H1 (cell line): ENCODE measurements at regions not wholly inside any gene's neighbourhood (a gene's known extent, or its start where the extent isn't known, plus 50 kb on each side); places are given as distances from the start of the nearest gene placed in this dataset.

ENCODE experiments used
- CTCF ChIA-PET: fragments of 300-600 bp; sonication (Branson Sonifier 250); formaldehyde crosslinking; loops from one replicate; lab custom pipeline; 2021; ENCODE audit not compliant: partially characterized antibody; lab: Charles Lee
- POLR2A ChIA-PET: fragments of 300-600 bp; sonication (Branson Sonifier 250); formaldehyde crosslinking; loops from one replicate; lab custom pipeline; 2021; ENCODE audit warnings: inconsistent platforms; ENCODE audit not compliant: partially characterized antibody; lab: Charles Lee
- DNase-seq, 2 experiments: peaks; one replicate each; pipeline versions ENCODE4 v3.0.0 to v3.0.0-alpha.2; 2010 to 2022; ENCODE audit warnings: low spot score in 2 of 2, low read depth in 1 of 2, mixed read lengths in 1 of 2
- FAIRE-seq: peaks from 2 replicates; lab custom pipeline; 2011; peaks lifted over from hg19 to GRCh38; lab: Jason Lieb, UNC
- H2AFZ ChIP-seq: 2 replicates; pipeline ENCODE4 v1.8.1; 2012; ENCODE audit warnings: low read length, inconsistent platforms
- H2AK5ac ChIP-seq: 2 replicates; pipeline ENCODE4 v1.6.1; 2013; ENCODE audit warnings: low read depth, low read length
- H2BK120ac ChIP-seq: replicated peaks from 2 replicates; pipeline ENCODE3; 2013; ENCODE audit warnings: low read depth, low read length, inconsistent platforms
- H2BK12ac ChIP-seq: 2 replicates; pipeline ENCODE4 v1.6.1; 2013; ENCODE audit warnings: low read depth, low read length
- H2BK15ac ChIP-seq: 2 replicates; pipeline ENCODE4 v1.6.1; 2013; ENCODE audit warnings: low read length
- H2BK20ac ChIP-seq: 2 replicates; pipeline ENCODE4 v1.6.1; 2013; ENCODE audit warnings: low read length
- H2BK5ac ChIP-seq: 2 replicates; pipeline ENCODE4 v1.6.1; 2013; ENCODE audit warnings: low read depth, low read length
- H3K14ac ChIP-seq: 2 replicates; pipeline ENCODE4 v1.6.1; 2013; ENCODE audit warnings: inconsistent platforms; ENCODE audit not compliant: insufficient read length
- H3K18ac ChIP-seq: 2 replicates; pipeline ENCODE4 v1.6.1; 2013; ENCODE audit warnings: low read length; ENCODE audit errors: extremely low read depth
- H3K23ac ChIP-seq: 2 replicates; pipeline ENCODE4 v1.6.1; 2013; ENCODE audit warnings: inconsistent platforms; ENCODE audit not compliant: insufficient read length
- H3K23me2 ChIP-seq: 2 replicates; pipeline ENCODE4 v1.6.1; 2013; ENCODE audit warnings: low read depth, low read length
- H3K27ac ChIP-seq: 2 replicates; pipeline ENCODE4 v1.6.1; 2011; ENCODE audit warnings: low read depth, low read length, inconsistent platforms
- H3K27me3 ChIP-seq, 4 experiments: replicated peaks in 1 of 4; 1 replicate in 1 of 4; 2 replicates in 3 of 4; pipeline versions ENCODE4 v1.6.1 to v1.8.1; 2011 to 2013; ENCODE audit warnings: low read length in 3 of 4, mild to moderate bottlenecking in 3 of 4, inconsistent platforms in 2 of 4, mixed read lengths in 2 of 4, moderate library complexity in 1 of 4; ENCODE audit not compliant: control insufficient read depth in 3 of 4, insufficient read depth in 3 of 4; ENCODE audit errors: extremely low read depth in 1 of 4
- H3K36me3 ChIP-seq, 4 experiments: 2 replicates each; pipeline versions ENCODE4 v1.6.1 to v1.8.1; 2011 to 2013; ENCODE audit warnings: mild to moderate bottlenecking in 4 of 4, low read length in 3 of 4, moderate library complexity in 2 of 4, control low read depth in 1 of 4, inconsistent platforms in 1 of 4; ENCODE audit not compliant: insufficient read depth in 4 of 4, control insufficient read depth in 2 of 4
- H3K4ac ChIP-seq: replicated peaks from 2 replicates; pipeline ENCODE3; 2013; ENCODE audit warnings: low read length, low read depth, mixed read lengths, inconsistent platforms; ENCODE audit not compliant: insufficient read length
- H3K4me1 ChIP-seq, 4 experiments: replicated peaks in 1 of 4; 1 replicate in 1 of 4; 2 replicates in 3 of 4; pipeline versions ENCODE4 v1.6.1 to v1.8.1; 2011 to 2013; ENCODE audit warnings: low read length in 3 of 4, inconsistent platforms in 2 of 4, mixed read lengths in 1 of 4; ENCODE audit not compliant: insufficient read depth in 4 of 4, control insufficient read depth in 3 of 4
- H3K4me2 ChIP-seq, 2 experiments: 2 replicates each; pipeline versions ENCODE4 v1.6.1 to v1.8.1; 2011 to 2013; ENCODE audit warnings: low read depth in 2 of 2, low read length in 2 of 2, control low read depth in 1 of 2, inconsistent platforms in 1 of 2, mild to moderate bottlenecking in 1 of 2; ENCODE audit not compliant: insufficient read depth in 1 of 2
- H3K4me3 ChIP-seq, 4 experiments: fragments of 200-600, 300-600 bp in 1 of 4; sonication (generic), shearing (Covaris generic), sonication (Bioruptor Twin) in 1 of 4; 2 replicates each; pipeline versions ENCODE4 v1.5.1 to v1.8.1; 2011 to 2016; ENCODE audit warnings: low read length in 4 of 4, low read depth in 3 of 4, control low read depth in 2 of 4, inconsistent platforms in 2 of 4, mild to moderate bottlenecking in 2 of 4, mixed read lengths in 1 of 4, moderate library complexity in 1 of 4; ENCODE audit not compliant: insufficient read depth in 2 of 4; ENCODE audit errors: extremely low read depth in 1 of 4
- H3K56ac ChIP-seq: replicated peaks from 2 replicates; pipeline ENCODE3; 2013; ENCODE audit warnings: low read depth, mild to moderate bottlenecking, mixed read lengths, low read length, inconsistent platforms; ENCODE audit not compliant: insufficient read length
- H3K79me1 ChIP-seq: 2 replicates; pipeline ENCODE4 v1.6.1; 2013; ENCODE audit warnings: low read depth, low read length, control low read depth
- H3K79me2 ChIP-seq, 2 experiments: 2 replicates each; pipeline versions ENCODE4 v1.6.1 to v1.8.1; 2012 to 2013; ENCODE audit warnings: low read length in 2 of 2, mild to moderate bottlenecking in 2 of 2, inconsistent platforms in 1 of 2; ENCODE audit not compliant: insufficient read depth in 2 of 2, control insufficient read depth in 1 of 2
- H3K9ac ChIP-seq, 4 experiments: replicated peaks in 1 of 4; 1 replicate in 1 of 4; 2 replicates in 3 of 4; pipeline versions ENCODE4 v1.6.1 to v1.8.1; 2011 to 2013; ENCODE audit warnings: low read depth in 3 of 4, low read length in 3 of 4, control low read depth in 2 of 4, mild to moderate bottlenecking in 2 of 4, moderate library complexity in 2 of 4, inconsistent platforms in 1 of 4; ENCODE audit errors: extremely low read depth in 1 of 4
- H3K9me3 ChIP-seq, 2 experiments: 2 replicates each; pipeline versions ENCODE4 v1.6.1 to v1.8.1; 2012 to 2013; ENCODE audit warnings: mild to moderate bottlenecking in 2 of 2, moderate library complexity in 2 of 2, control low read depth in 1 of 2, inconsistent platforms in 1 of 2, low read depth in 1 of 2, low read length in 1 of 2, mixed read lengths in 1 of 2; ENCODE audit not compliant: insufficient read depth in 2 of 2
- H4K20me1 ChIP-seq, 2 experiments: replicated peaks in 1 of 2; 2 replicates each; pipeline versions ENCODE3 to v1.8.1; 2011 to 2013; ENCODE audit warnings: inconsistent platforms in 2 of 2, low read length in 2 of 2, mild to moderate bottlenecking in 1 of 2; ENCODE audit not compliant: insufficient read depth in 2 of 2, control insufficient read depth in 1 of 2
- H4K5ac ChIP-seq: 2 replicates; pipeline ENCODE4 v1.6.1; 2013; ENCODE audit warnings: low read length, low read depth, mixed read lengths, inconsistent platforms; ENCODE audit not compliant: insufficient read length
- H4K8ac ChIP-seq: 2 replicates; pipeline ENCODE4 v1.8.0; 2013; ENCODE audit warnings: mild to moderate bottlenecking, moderate library complexity, low read length, inconsistent platforms; ENCODE audit not compliant: insufficient read depth; ENCODE audit errors: extremely low read depth
- H4K91ac ChIP-seq: replicated peaks from 2 replicates; pipeline ENCODE3; 2013; ENCODE audit warnings: low read length, mixed read lengths, inconsistent platforms; ENCODE audit not compliant: insufficient read length
- CHD1 ChIP-seq: IDR thresholded peaks from 2 replicates; pipeline ENCODE4 v1.6.1; 2012; ENCODE audit warnings: low read depth, low read length, improper control_type of control experiment
- HDAC2 ChIP-seq, 2 experiments: fragments of 300-600 bp in 1 of 2; sonication (generic) in 1 of 2; IDR thresholded peaks; 2 replicates each; pipeline ENCODE4 v1.6.1; 2011 to 2012; ENCODE audit warnings: low read depth in 2 of 2, low read length in 2 of 2, mild to moderate bottlenecking in 2 of 2, moderate library complexity in 2 of 2, borderline replicate concordance in 1 of 2, inconsistent platforms in 1 of 2
- JUND ChIP-seq: IDR thresholded peaks from 2 replicates; pipeline ENCODE4 v1.6.1; 2011; ENCODE audit warnings: mild to moderate bottlenecking, improper control_type of control experiment, low read length
- PHF8 ChIP-seq: fragments of 200-600 bp; sonication (generic); conservative IDR thresholded peaks from 2 replicates; pipeline ENCODE4 v1.7.1; 2012; ENCODE audit warnings: low read depth, mild to moderate bottlenecking, inconsistent platforms, low read length, moderate library complexity
- RXRA ChIP-seq: IDR thresholded peaks from 2 replicates; pipeline ENCODE4 v1.6.1; 2011; ENCODE audit warnings: low read depth, mild to moderate bottlenecking, low read length, moderate library complexity; ENCODE audit not compliant: insufficient read depth
- TAF7 ChIP-seq: optimal IDR thresholded peaks from 2 replicates; pipeline ENCODE3; 2011; ENCODE audit warnings: low read depth, mild to moderate bottlenecking, inconsistent platforms, low read length, moderate library complexity, borderline replicate concordance
- USF2 ChIP-seq: IDR thresholded peaks from 2 replicates; pipeline ENCODE4 v1.6.1; 2011; ENCODE audit warnings: low read length, improper control_type of control experiment
- WGBS, 2 experiments: shearing (Covaris generic) in 1 of 2; methylation state at CpG; one replicate each; pipeline versions ENCODE4 v1.1.6 to v1.1.7; 2013 to 2015; ENCODE audit warnings: low lambda C conversion rate in 2 of 2, mixed read lengths in 2 of 2, inconsistent platforms in 1 of 2, low coverage in 1 of 2, missing lambda C conversion rate in 1 of 2; ENCODE audit not compliant: insufficient replicate concordance in 2 of 2, insufficient coverage in 1 of 2, insufficient read length in 1 of 2; ENCODE audit errors: extremely low coverage in 1 of 2, missing lambda C conversion rate in 1 of 2; 5-methylcytosine and 5-hydroxymethylcytosine counted together
- TF ChIP-seq, protein P1 (sequence below): IDR thresholded peaks from 2 replicates; pipeline ENCODE4 v1.6.1; 2011; ENCODE audit warnings: low read depth, mild to moderate bottlenecking, low read length; ENCODE audit not compliant: insufficient read depth
- TF ChIP-seq, protein P2 (sequence below): IDR thresholded peaks from 2 replicates; pipeline ENCODE4 v1.6.1; 2012; ENCODE audit warnings: low read length, inconsistent platforms

- peaks cover 4 to 6% (median 4%) of the 10 kb centered on the region in 4 experiments for H3K4me1 ChIP-seq
- no peak overlapping the region for H2BK120ac ChIP-seq
- H2AK5ac ChIP-seq: no peak overlapping the region
- H2BK5ac ChIP-seq: no peak overlapping the region
- no peaks in the 10 kb centered on the region for H3K27me3 ChIP-seq
- DNase-seq (peak in 1 of 2 experiments; percentile 17), FAIRE-seq (no peak)
- 96% methylated on average over 14 of the region's 37 CpGs; no CpG with 5 or more reads in 1 of the 2 experiments for WGBS, 2 experiments
- no peak overlapping the region for H2BK20ac ChIP-seq
- ChIA-PET CTCF (interaction anchor here (0.6 to 1.0 kb wide), 3 partner anchors 24 to 96 kb away, joined by 3 to 5 read pairs (median 3); no protein-coding TSS in a partner anchor), POLR2A (no interaction called here)
- H4K5ac ChIP-seq: no peak overlapping the region
- no peaks in the 10 kb centered on the region for H4K20me1 ChIP-seq
- no peak overlapping the region for H3K23ac ChIP-seq
- H3K79me1 ChIP-seq: no peaks in the 10 kb centered on the region
- peaks cover 9 to 10% of the 10 kb centered on the region in 2 experiments; a peak in 2 of 4 replicates for H3K9me3 ChIP-seq
- no peak overlapping the region for H2BK15ac ChIP-seq
- 0 out of 8 replicates have a peak, but pooled peaks cover 0 to 3% (median 0%) of the 10 kb centered on the region in 4 experiments for H3K36me3 ChIP-seq
- H3K23me2 ChIP-seq: 0 out of 2 replicates have a peak, but pooled peaks cover 2% of the 10 kb centered on the region
- no peak overlapping the region for H3K4me2 ChIP-seq
- H2BK12ac ChIP-seq: no peak overlapping the region
- H3K56ac ChIP-seq: no peak overlapping the region
- H3K79me2 ChIP-seq: no peaks in the 10 kb centered on the region
- no peak overlapping the region for H3K27ac ChIP-seq
- no peak overlapping the region for H4K8ac ChIP-seq
- no peak overlapping the region for H4K91ac ChIP-seq
- no peak overlapping the region for H3K14ac ChIP-seq
- H2AFZ ChIP-seq: no peak overlapping the region
- H3K9ac ChIP-seq: no peak overlapping the region
- H3K4ac ChIP-seq: no peak overlapping the region
- H3K4me3 ChIP-seq: no peak overlapping the region
- H3K18ac ChIP-seq: no peak overlapping the region
- TF ChIP-seq, protein P1, sequence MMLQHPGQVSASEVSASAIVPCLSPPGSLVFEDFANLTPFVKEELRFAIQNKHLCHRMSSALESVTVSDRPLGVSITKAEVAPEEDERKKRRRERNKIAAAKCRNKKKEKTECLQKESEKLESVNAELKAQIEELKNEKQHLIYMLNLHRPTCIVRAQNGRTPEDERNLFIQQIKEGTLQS: no peak
- no peak for TF ChIP-seq PHF8
- TF ChIP-seq, protein P2, sequence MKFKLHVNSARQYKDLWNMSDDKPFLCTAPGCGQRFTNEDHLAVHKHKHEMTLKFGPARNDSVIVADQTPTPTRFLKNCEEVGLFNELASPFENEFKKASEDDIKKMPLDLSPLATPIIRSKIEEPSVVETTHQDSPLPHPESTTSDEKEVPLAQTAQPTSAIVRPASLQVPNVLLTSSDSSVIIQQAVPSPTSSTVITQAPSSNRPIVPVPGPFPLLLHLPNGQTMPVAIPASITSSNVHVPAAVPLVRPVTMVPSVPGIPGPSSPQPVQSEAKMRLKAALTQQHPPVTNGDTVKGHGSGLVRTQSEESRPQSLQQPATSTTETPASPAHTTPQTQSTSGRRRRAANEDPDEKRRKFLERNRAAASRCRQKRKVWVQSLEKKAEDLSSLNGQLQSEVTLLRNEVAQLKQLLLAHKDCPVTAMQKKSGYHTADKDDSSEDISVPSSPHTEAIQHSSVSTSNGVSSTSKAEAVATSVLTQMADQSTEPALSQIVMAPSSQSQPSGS: no peak
- TF ChIP-seq TAF7: no peak
- TF ChIP-seq RXRA: no peak
- no peak for TF ChIP-seq USF2
- TF ChIP-seq HDAC2 (IDR thresholded peaks at IDR 0.05; ENCODE audit: borderline replicate concordance in 1 of 2, low read depth in 2 of 2, low read length in 2 of 2): no peak
- no peak for TF ChIP-seq CHD1
- no peak for TF ChIP-seq JUND
Observed at GRCh38 chr3:45306406-45307008, 80.4 kb upstream of the TMEM158 start.
